ENCODE measurements at regions not wholly inside any gene's neighbourhood (a gene's known extent, or its start where the extent isn't known, plus 50 kb on each side); places are given as distances from the start of the nearest gene placed in this dataset.

DNA sequence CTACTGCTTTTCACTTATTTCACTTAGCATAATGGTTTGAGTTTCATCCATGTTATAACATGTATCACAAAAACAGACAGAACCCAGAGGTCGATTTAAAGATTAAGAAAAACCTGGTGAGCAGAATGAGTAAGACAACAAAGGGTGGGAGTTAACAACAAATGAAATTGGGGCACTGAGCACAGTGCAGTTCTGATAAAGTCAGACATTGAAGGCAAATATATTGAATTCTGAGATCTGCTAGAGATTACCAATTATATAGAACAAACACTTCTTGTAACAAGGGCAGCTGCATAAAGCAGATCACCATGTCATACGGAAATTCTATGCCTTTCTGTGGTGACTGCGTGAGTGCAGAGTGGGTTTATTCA, 517.3 kb upstream of the RORB start:
- H3K4me3 ChIP-seq (ENCODE audit: control insufficient read depth, low read depth, low read length) = no peak overlapping the region
- TF ChIP-seq, protein P1, sequence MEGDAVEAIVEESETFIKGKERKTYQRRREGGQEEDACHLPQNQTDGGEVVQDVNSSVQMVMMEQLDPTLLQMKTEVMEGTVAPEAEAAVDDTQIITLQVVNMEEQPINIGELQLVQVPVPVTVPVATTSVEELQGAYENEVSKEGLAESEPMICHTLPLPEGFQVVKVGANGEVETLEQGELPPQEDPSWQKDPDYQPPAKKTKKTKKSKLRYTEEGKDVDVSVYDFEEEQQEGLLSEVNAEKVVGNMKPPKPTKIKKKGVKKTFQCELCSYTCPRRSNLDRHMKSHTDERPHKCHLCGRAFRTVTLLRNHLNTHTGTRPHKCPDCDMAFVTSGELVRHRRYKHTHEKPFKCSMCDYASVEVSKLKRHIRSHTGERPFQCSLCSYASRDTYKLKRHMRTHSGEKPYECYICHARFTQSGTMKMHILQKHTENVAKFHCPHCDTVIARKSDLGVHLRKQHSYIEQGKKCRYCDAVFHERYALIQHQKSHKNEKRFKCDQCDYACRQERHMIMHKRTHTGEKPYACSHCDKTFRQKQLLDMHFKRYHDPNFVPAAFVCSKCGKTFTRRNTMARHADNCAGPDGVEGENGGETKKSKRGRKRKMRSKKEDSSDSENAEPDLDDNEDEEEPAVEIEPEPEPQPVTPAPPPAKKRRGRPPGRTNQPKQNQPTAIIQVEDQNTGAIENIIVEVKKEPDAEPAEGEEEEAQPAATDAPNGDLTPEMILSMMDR (conservative IDR thresholded peaks at IDR 0.05; ENCODE audit: control insufficient read depth, insufficient read depth, low read depth, low read length) = no peak
- DNase-seq (ENCODE audit: low read depth) = no peak

- TF ChIP-seq, protein P1 (conservative IDR thresholded peaks at IDR 0.05; ENCODE audit: control insufficient read depth, insufficient read depth, low read depth, low read length) = no peak
- DNase-seq (ENCODE audit: low read depth) = no peak
- no peak overlapping the region for H3K4me3 ChIP-seq (ENCODE audit: control insufficient read depth, low read depth, low read length)
These were observed 516.4 kb upstream of the RORB start for GRCh38 chr9:73980754-73981153.

- no peak overlapping the region for H3K4me3 ChIP-seq (ENCODE audit: control insufficient read depth, low read depth, low read length)
- TF ChIP-seq, protein P1 (conservative IDR thresholded peaks at IDR 0.05; ENCODE audit: control insufficient read depth, insufficient read depth, low read depth, low read length) = no peak
- no peak for DNase-seq (ENCODE audit: low read depth)
These were observed 515.7 kb upstream of the RORB start for GRCh38 chr9:73981405-73981804.

DNA sequence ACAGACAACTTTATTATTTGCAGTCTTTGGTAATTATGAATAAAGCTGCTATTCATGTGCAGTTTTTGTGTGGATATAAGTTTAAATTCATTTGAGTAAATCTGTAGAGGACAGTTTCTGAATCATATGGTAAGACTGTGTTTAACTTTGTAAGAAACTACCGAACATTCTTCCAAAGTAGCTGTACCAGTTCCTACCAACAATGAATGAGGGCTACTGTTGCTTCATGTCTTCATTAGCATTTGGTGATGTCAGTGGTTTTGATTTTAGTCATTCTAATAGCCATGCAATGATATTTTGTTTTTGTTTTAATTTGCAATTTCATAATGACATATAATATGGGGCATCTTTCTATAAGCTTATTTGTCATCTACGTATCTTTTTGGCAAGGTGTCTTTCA, 501.3 kb upstream of the RORB start:
- TF ChIP-seq, protein P1 (conservative IDR thresholded peaks at IDR 0.05; ENCODE audit: control insufficient read depth, insufficient read depth, low read depth, low read length) = no peak
- H3K4me3 ChIP-seq (ENCODE audit: control insufficient read depth, low read depth, low read length) = no peak overlapping the region
- peak; percentile 1 for DNase-seq (ENCODE audit: low read depth)

DNA sequence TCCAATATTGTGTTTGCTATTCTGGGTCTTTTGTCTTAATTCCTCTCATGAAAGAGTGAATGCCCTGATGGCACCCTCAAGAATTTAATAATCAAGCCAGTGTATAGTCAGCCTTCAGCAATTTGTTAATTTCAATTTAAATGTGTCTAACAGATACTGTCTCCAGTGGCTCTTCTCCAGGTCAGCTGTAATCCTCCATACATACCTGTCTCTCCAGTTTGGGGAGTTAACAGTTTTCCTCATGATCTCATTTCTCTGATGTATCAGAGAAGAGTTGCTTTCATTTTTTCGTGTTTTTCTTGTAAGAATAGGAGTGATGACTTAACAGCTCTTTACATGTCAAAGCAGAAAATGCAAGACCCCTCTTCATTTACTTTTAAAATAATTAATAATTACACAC, 500.3 kb upstream of the RORB start:
- no peak overlapping the region for H3K4me3 ChIP-seq (ENCODE audit: control insufficient read depth, low read depth, low read length)
- TF ChIP-seq, protein P1 (conservative IDR thresholded peaks at IDR 0.05; ENCODE audit: control insufficient read depth, insufficient read depth, low read depth, low read length) = no peak

DNA sequence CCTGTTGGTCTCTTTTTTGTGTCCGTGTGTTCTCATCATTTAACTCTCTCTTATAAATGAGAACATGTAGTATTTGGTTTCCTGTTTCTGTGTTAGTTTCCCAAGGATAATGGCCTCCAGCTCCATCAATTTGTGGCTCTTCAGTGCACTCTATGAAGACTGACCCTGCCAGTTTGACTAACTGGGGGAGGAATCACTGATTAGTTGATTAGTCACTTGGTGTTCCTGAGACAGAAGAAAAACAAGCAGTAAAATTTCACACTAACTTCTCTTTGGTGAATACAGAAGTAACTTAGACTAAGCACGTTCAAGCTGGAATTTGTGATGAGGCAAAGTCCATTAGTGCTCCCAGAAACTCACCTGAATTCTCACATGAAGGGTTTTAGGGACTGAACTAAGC, 495.8 kb upstream of the RORB start:
- peak; percentile 54 for DNase-seq (ENCODE audit: low read depth)
- TF ChIP-seq, protein P1 (conservative IDR thresholded peaks at IDR 0.05; ENCODE audit: control insufficient read depth, insufficient read depth, low read depth, low read length) = no peak

More for the DNA sequence above, 500.3 kb upstream of the RORB start:
- DNase-seq (ENCODE audit: low read depth) = no peak

DNA sequence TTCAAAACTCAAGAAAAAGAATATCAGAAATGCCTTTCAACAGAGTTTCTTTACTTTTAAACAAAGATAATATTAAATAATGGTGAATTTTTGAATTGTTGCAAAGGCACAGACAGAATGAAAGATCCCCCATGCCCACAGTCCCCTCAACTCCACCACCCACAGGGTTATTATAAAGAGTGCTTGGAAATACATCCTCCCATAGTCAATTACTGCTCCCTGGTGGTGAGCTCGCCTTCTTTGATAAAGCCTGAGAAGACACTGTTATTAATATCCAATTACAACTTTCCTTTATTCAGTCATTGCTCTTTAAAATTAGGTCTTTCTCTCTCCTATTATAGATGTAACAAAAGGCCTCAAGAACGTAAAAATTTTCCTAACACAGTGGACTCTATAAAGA, 490.2 kb upstream of the RORB start:
- TF ChIP-seq, protein P1 (conservative IDR thresholded peaks at IDR 0.05; ENCODE audit: control insufficient read depth, insufficient read depth, low read depth, low read length) = peak; percentile 53
- peak; percentile 63 for DNase-seq (ENCODE audit: low read depth)
- no peak overlapping the region for H3K4me3 ChIP-seq (ENCODE audit: control insufficient read depth, low read depth, low read length)

More for the DNA sequence above, 495.8 kb upstream of the RORB start:
- no peak overlapping the region for H3K4me3 ChIP-seq (ENCODE audit: control insufficient read depth, low read depth, low read length)
